Ishikawa (cell line): ENCODE measurements at regions not wholly inside any gene's neighbourhood (a gene's known extent, or its start where the extent isn't known, plus 50 kb on each side); places are given as distances from the start of the nearest gene placed in this dataset.

Source experiments
- CEBPB ChIP-seq: IDR thresholded peaks from 2 replicates; pipeline ENCODE4 v1.6.1; 2012
- CREB1 ChIP-seq: IDR thresholded peaks from 2 replicates; pipeline ENCODE4 v1.6.1; 2012; ENCODE audit warnings: low read depth
- EGR1 ChIP-seq: IDR thresholded peaks from 2 replicates; pipeline ENCODE4 v1.6.1; 2012
- EP300 ChIP-seq: IDR thresholded peaks from 2 replicates; pipeline ENCODE4 v1.6.1; 2012; ENCODE audit warnings: borderline replicate concordance
- FOXM1 ChIP-seq: IDR thresholded peaks from 2 replicates; pipeline ENCODE4 v1.6.1; 2012; ENCODE audit warnings: low read depth, borderline replicate concordance
- NFIC ChIP-seq: IDR thresholded peaks from 2 replicates; pipeline ENCODE4 v1.6.1; 2012
- RAD21 ChIP-seq: IDR thresholded peaks from 2 replicates; pipeline ENCODE4 v1.6.1; 2012; ENCODE audit warnings: low read depth
- TAF1 ChIP-seq: IDR thresholded peaks from 2 replicates; pipeline ENCODE4 v1.6.1; 2012; ENCODE audit warnings: low read depth, mild to moderate bottlenecking
- TCF12 ChIP-seq: IDR thresholded peaks from 2 replicates; pipeline ENCODE4 v1.6.1; 2012; ENCODE audit warnings: low read depth
- TEAD4 ChIP-seq: IDR thresholded peaks from 2 replicates; pipeline ENCODE4 v1.6.1; 2012
- YY1 ChIP-seq: IDR thresholded peaks from 2 replicates; pipeline ENCODE4 v1.6.1; 2012; ENCODE audit warnings: low read depth
- ZBTB7A ChIP-seq: IDR thresholded peaks from 2 replicates; pipeline ENCODE4 v1.6.1; 2012; ENCODE audit warnings: low read depth
- TF ChIP-seq, protein P1 (sequence below): IDR thresholded peaks from 2 replicates; pipeline ENCODE4 v1.6.1; 2012; ENCODE audit warnings: low read depth, mild to moderate bottlenecking
- TF ChIP-seq, protein P2 (sequence below): IDR thresholded peaks from 2 replicates; pipeline ENCODE4 v1.6.1; 2012
- TF ChIP-seq, protein P3 (sequence below): IDR thresholded peaks from 2 replicates; pipeline ENCODE4 v1.6.1; 2012

- TF ChIP-seq, protein P1, sequence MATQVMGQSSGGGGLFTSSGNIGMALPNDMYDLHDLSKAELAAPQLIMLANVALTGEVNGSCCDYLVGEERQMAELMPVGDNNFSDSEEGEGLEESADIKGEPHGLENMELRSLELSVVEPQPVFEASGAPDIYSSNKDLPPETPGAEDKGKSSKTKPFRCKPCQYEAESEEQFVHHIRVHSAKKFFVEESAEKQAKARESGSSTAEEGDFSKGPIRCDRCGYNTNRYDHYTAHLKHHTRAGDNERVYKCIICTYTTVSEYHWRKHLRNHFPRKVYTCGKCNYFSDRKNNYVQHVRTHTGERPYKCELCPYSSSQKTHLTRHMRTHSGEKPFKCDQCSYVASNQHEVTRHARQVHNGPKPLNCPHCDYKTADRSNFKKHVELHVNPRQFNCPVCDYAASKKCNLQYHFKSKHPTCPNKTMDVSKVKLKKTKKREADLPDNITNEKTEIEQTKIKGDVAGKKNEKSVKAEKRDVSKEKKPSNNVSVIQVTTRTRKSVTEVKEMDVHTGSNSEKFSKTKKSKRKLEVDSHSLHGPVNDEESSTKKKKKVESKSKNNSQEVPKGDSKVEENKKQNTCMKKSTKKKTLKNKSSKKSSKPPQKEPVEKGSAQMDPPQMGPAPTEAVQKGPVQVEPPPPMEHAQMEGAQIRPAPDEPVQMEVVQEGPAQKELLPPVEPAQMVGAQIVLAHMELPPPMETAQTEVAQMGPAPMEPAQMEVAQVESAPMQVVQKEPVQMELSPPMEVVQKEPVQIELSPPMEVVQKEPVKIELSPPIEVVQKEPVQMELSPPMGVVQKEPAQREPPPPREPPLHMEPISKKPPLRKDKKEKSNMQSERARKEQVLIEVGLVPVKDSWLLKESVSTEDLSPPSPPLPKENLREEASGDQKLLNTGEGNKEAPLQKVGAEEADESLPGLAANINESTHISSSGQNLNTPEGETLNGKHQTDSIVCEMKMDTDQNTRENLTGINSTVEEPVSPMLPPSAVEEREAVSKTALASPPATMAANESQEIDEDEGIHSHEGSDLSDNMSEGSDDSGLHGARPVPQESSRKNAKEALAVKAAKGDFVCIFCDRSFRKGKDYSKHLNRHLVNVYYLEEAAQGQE, result no peak
- TF ChIP-seq TEAD4 (no peak), YY1 (no peak), EP300 (no peak), EGR1 (no peak)
- TF ChIP-seq, protein P2, sequence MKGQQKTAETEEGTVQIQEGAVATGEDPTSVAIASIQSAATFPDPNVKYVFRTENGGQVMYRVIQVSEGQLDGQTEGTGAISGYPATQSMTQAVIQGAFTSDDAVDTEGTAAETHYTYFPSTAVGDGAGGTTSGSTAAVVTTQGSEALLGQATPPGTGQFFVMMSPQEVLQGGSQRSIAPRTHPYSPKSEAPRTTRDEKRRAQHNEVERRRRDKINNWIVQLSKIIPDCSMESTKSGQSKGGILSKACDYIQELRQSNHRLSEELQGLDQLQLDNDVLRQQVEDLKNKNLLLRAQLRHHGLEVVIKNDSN, result no peak
These were observed 88.4 kb upstream of the ATP11B start for GRCh38 chr3:182704926-182705325.

GRCh38 chr3:182708810-182709209 lies 84.5 kb upstream of the ATP11B start:
- TF ChIP-seq NFIC (no peak), YY1 (no peak), CEBPB (no peak), EP300 (no peak), TAF1 (no peak), RAD21 (no peak), FOXM1 (no peak), TCF12 (no peak)
- TF ChIP-seq, protein P1, result no peak
- TF ChIP-seq, protein P2, result no peak

GRCh38 chr3:182709306-182709705 lies 84.0 kb upstream of the ATP11B start:
- TF ChIP-seq YY1, result no peak
- no peak for TF ChIP-seq FOXM1
- no peak for TF ChIP-seq NFIC
- no peak for TF ChIP-seq EGR1
- no peak for TF ChIP-seq ZBTB7A
- no peak for TF ChIP-seq TCF12
- no peak for TF ChIP-seq EP300

GRCh38 chr3:182710557-182711157 lies 82.6 kb upstream of the ATP11B start:
- TF ChIP-seq RAD21 (peak; percentile 44), TCF12 (no peak), EP300 (no peak)

- TF ChIP-seq EP300 (no peak), YY1 (no peak), NFIC (no peak)
These were observed 82.0 kb upstream of the ATP11B start for GRCh38 chr3:182711261-182711683.

- TF ChIP-seq TEAD4, result no peak
- no peak for TF ChIP-seq RAD21
- TF ChIP-seq NFIC, result no peak
- TF ChIP-seq TAF1, result no peak
- TF ChIP-seq FOXM1, result no peak
- no peak for TF ChIP-seq ZBTB7A
- no peak for TF ChIP-seq CREB1
- TF ChIP-seq YY1, result no peak
- TF ChIP-seq, protein P1, result no peak
- TF ChIP-seq CEBPB, result no peak
- TF ChIP-seq, protein P3, sequence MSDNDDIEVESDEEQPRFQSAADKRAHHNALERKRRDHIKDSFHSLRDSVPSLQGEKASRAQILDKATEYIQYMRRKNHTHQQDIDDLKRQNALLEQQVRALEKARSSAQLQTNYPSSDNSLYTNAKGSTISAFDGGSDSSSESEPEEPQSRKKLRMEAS, result no peak
- no peak for TF ChIP-seq EP300
- TF ChIP-seq TCF12, result no peak
- TF ChIP-seq EGR1, result no peak
- TF ChIP-seq, protein P2, result no peak
These were observed 81.5 kb upstream of the ATP11B start for GRCh38 chr3:182711853-182712252.
